H1 (cell line): ENCODE measurements at regions not wholly inside any gene's neighbourhood (a gene's known extent, or its start where the extent isn't known, plus 50 kb on each side); places are given as distances from the start of the nearest gene placed in this dataset.

Source experiments
- EZH2 ChIP-seq: fragments of 200-600 bp; sonication (generic); IDR thresholded peaks from 2 replicates; pipeline ENCODE4 v1.7.1; 2012; ENCODE audit warnings: low read depth, mild to moderate bottlenecking, moderate library complexity, low read length, inconsistent platforms; ENCODE audit not compliant: severe bottlenecking
- SUZ12 ChIP-seq: fragments of 200-600 bp; sonication (generic); IDR thresholded peaks from 2 replicates; pipeline ENCODE4 v1.6.1; 2012; ENCODE audit warnings: mild to moderate bottlenecking, inconsistent platforms, low read length, moderate library complexity, mixed read lengths
- TCF12 ChIP-seq: IDR thresholded peaks from 2 replicates; pipeline ENCODE4 v1.6.1; 2011; ENCODE audit warnings: low read depth, mild to moderate bottlenecking, low read length
- TF ChIP-seq, protein P1 (sequence below): fragments of 300-600 bp; sonication (generic); IDR thresholded peaks from 2 replicates; pipeline ENCODE4 v1.7.1; 2012; ENCODE audit warnings: low read length, moderate library complexity, mild to moderate bottlenecking, inconsistent platforms; ENCODE audit not compliant: insufficient replicate concordance
- TF ChIP-seq, protein P2 (sequence below): IDR thresholded peaks from 2 replicates; pipeline ENCODE4 v1.6.1; 2011; ENCODE audit warnings: low read depth, mild to moderate bottlenecking, low read length; ENCODE audit not compliant: insufficient read depth
- TF ChIP-seq, protein P3 (sequence below): IDR thresholded peaks from 2 replicates; pipeline ENCODE4 v1.6.1; 2011; ENCODE audit warnings: low read length, improper control_type of control experiment

DNA sequence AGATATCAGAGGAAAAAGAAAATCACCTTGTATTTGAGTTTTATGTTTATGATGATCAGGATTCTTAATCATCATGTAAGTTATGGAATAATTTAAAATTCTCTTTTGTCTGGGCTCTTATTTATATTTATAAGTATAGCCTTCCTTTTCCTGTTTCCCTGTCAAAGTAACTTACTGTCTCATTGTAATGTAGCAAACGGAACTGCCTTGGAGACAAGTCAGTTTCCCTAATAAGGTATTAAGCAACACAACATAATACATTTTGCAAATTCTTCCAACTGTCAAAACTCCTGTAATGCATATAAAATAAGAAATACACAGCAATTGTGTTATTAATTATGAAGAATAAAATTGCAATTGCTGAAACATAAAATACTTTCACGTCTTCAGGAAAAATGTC is 463.2 kb downstream of the MAT2B start (continued):
- TF ChIP-seq, protein P1, sequence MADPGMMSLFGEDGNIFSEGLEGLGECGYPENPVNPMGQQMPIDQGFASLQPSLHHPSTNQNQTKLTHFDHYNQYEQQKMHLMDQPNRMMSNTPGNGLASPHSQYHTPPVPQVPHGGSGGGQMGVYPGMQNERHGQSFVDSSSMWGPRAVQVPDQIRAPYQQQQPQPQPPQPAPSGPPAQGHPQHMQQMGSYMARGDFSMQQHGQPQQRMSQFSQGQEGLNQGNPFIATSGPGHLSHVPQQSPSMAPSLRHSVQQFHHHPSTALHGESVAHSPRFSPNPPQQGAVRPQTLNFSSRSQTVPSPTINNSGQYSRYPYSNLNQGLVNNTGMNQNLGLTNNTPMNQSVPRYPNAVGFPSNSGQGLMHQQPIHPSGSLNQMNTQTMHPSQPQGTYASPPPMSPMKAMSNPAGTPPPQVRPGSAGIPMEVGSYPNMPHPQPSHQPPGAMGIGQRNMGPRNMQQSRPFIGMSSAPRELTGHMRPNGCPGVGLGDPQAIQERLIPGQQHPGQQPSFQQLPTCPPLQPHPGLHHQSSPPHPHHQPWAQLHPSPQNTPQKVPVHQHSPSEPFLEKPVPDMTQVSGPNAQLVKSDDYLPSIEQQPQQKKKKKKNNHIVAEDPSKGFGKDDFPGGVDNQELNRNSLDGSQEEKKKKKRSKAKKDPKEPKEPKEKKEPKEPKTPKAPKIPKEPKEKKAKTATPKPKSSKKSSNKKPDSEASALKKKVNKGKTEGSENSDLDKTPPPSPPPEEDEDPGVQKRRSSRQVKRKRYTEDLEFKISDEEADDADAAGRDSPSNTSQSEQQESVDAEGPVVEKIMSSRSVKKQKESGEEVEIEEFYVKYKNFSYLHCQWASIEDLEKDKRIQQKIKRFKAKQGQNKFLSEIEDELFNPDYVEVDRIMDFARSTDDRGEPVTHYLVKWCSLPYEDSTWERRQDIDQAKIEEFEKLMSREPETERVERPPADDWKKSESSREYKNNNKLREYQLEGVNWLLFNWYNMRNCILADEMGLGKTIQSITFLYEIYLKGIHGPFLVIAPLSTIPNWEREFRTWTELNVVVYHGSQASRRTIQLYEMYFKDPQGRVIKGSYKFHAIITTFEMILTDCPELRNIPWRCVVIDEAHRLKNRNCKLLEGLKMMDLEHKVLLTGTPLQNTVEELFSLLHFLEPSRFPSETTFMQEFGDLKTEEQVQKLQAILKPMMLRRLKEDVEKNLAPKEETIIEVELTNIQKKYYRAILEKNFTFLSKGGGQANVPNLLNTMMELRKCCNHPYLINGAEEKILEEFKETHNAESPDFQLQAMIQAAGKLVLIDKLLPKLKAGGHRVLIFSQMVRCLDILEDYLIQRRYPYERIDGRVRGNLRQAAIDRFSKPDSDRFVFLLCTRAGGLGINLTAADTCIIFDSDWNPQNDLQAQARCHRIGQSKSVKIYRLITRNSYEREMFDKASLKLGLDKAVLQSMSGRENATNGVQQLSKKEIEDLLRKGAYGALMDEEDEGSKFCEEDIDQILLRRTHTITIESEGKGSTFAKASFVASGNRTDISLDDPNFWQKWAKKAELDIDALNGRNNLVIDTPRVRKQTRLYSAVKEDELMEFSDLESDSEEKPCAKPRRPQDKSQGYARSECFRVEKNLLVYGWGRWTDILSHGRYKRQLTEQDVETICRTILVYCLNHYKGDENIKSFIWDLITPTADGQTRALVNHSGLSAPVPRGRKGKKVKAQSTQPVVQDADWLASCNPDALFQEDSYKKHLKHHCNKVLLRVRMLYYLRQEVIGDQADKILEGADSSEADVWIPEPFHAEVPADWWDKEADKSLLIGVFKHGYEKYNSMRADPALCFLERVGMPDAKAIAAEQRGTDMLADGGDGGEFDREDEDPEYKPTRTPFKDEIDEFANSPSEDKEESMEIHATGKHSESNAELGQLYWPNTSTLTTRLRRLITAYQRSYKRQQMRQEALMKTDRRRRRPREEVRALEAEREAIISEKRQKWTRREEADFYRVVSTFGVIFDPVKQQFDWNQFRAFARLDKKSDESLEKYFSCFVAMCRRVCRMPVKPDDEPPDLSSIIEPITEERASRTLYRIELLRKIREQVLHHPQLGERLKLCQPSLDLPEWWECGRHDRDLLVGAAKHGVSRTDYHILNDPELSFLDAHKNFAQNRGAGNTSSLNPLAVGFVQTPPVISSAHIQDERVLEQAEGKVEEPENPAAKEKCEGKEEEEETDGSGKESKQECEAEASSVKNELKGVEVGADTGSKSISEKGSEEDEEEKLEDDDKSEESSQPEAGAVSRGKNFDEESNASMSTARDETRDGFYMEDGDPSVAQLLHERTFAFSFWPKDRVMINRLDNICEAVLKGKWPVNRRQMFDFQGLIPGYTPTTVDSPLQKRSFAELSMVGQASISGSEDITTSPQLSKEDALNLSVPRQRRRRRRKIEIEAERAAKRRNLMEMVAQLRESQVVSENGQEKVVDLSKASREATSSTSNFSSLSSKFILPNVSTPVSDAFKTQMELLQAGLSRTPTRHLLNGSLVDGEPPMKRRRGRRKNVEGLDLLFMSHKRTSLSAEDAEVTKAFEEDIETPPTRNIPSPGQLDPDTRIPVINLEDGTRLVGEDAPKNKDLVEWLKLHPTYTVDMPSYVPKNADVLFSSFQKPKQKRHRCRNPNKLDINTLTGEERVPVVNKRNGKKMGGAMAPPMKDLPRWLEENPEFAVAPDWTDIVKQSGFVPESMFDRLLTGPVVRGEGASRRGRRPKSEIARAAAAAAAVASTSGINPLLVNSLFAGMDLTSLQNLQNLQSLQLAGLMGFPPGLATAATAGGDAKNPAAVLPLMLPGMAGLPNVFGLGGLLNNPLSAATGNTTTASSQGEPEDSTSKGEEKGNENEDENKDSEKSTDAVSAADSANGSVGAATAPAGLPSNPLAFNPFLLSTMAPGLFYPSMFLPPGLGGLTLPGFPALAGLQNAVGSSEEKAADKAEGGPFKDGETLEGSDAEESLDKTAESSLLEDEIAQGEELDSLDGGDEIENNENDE: no peak
- no peak for TF ChIP-seq EZH2
- no peak for TF ChIP-seq SUZ12
- TF ChIP-seq, protein P2, sequence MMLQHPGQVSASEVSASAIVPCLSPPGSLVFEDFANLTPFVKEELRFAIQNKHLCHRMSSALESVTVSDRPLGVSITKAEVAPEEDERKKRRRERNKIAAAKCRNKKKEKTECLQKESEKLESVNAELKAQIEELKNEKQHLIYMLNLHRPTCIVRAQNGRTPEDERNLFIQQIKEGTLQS: no peak
- TF ChIP-seq TCF12: no peak
- TF ChIP-seq, protein P3, sequence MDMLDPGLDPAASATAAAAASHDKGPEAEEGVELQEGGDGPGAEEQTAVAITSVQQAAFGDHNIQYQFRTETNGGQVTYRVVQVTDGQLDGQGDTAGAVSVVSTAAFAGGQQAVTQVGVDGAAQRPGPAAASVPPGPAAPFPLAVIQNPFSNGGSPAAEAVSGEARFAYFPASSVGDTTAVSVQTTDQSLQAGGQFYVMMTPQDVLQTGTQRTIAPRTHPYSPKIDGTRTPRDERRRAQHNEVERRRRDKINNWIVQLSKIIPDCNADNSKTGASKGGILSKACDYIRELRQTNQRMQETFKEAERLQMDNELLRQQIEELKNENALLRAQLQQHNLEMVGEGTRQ: no peak
- TF ChIP-seq, all 59 proteins: peak for 0
